ENCODE measurements at regions not wholly inside any gene's neighbourhood (a gene's known extent, or its start where the extent isn't known, plus 50 kb on each side); places are given as distances from the start of the nearest gene placed in this dataset.

GRCh38 chr3:128561504-128561903 is 68.5 kb upstream of the GATA2 start:
- no peak overlapping the region for H3K4me3 Mint-ChIP-seq
- peaks cover 23% of the 10 kb centered on the region for H3K4me1 Mint-ChIP-seq
- TF ChIP-seq CTCF (IDR thresholded peaks at IDR 0.05), result no peak
- H3K36me3 Mint-ChIP-seq (ENCODE audit: low read depth), result no peaks in the 10 kb centered on the region
- no peak for DNase-seq
- no peak overlapping the region for H3K27ac Mint-ChIP-seq
- peaks cover 3% of the 10 kb centered on the region for H3K9me3 Mint-ChIP-seq
- H3K27me3 Mint-ChIP-seq (ENCODE audit: low read depth, poor library complexity), result peaks cover 56% of the 10 kb centered on the region

DNA sequence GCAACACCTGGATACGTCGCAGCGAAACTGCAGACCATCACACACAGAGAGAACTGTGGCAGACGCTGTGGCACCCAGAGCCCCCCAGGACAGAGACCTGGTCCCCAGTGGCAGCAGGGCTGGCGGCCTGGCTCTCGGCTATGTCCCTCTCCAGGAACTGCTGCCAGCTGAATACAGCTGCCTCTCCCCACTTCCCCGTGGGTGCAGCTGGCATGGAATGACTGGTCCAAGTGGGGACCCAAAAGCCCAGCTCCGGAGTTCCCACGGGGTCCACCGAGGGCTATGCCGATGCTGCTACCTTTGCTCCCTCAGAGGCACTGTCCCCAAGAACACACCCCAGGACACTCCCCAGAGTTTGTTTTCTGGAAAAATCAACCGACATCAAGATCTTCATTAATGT is 67.8 kb upstream of the GATA2 start:
- Mint-ChIP-seq H3K27ac (no peak overlapping the region), H3K27me3 (ENCODE audit: low read depth, poor library complexity) (peaks cover 58% of the 10 kb centered on the region), H3K4me1 (peaks cover 25% of the 10 kb centered on the region), H3K9me3 (peaks cover 3% of the 10 kb centered on the region), H3K36me3 (ENCODE audit: low read depth) (no peaks in the 10 kb centered on the region), H3K4me3 (no peak overlapping the region)
- DNase-seq, result no peak
- TF ChIP-seq CTCF (IDR thresholded peaks at IDR 0.05), result no peak

- TF ChIP-seq CTCF (IDR thresholded peaks at IDR 0.05), result no peak
- peaks cover 59% of the 10 kb centered on the region for H3K27me3 Mint-ChIP-seq (ENCODE audit: low read depth, poor library complexity)
- H3K36me3 Mint-ChIP-seq (ENCODE audit: low read depth), result no peaks in the 10 kb centered on the region
- peaks cover 3% of the 10 kb centered on the region for H3K9me3 Mint-ChIP-seq
- H3K4me1 Mint-ChIP-seq, result peaks cover 28% of the 10 kb centered on the region
- H3K4me3 Mint-ChIP-seq, result no peak overlapping the region
- no peak for DNase-seq
- H3K27ac Mint-ChIP-seq, result no peak overlapping the region
Observed at GRCh38 chr3:128559486-128560225, 66.7 kb upstream of the GATA2 start.

DNA sequence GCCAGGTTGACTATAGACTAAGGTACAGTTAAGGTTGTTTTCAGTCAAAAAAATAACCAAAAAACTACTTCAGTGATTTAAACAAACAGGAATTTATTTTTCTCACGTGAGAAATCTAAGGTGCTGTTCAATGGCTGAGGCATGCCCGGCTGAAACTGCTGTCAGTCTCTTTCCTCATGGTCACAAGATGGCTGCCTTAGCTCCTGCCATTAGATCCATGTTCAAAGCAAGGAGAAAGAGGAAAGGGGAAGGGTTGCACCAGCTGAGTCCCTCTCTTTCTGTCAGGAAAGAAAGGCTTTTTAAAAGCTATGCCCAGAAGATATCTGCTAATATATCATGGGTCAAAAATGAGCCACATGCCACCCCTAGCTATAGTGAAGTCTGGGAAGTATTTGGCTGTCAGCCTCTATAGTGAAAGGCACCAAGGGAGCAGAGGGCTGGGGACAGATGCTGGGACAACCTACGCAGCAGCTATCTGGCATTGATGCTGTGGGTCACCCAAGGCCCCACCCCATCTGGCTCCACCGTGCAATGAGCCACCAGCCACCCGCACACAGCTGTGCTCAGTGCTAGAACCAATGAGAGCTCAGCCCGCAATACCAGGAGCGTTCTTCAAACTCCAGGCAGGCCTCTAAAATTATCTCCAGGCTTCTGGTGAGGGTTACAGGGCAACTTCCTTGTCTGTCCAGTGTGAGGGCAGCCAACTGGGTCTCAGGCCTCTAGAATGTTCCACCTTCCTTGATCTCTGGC is 64.7 kb upstream of the GATA2 start:
- H3K27ac Mint-ChIP-seq, result no peak overlapping the region
- peaks cover 3% of the 10 kb centered on the region for H3K9me3 Mint-ChIP-seq
- no peaks in the 10 kb centered on the region for H3K36me3 Mint-ChIP-seq (ENCODE audit: low read depth)
- H3K4me1 Mint-ChIP-seq, result peaks cover 22% of the 10 kb centered on the region
- peaks cover 75% of the 10 kb centered on the region for H3K27me3 Mint-ChIP-seq (ENCODE audit: low read depth, poor library complexity)
- no peak for DNase-seq
- H3K4me3 Mint-ChIP-seq, result no peak overlapping the region
- TF ChIP-seq CTCF (IDR thresholded peaks at IDR 0.05), result no peak

DNA sequence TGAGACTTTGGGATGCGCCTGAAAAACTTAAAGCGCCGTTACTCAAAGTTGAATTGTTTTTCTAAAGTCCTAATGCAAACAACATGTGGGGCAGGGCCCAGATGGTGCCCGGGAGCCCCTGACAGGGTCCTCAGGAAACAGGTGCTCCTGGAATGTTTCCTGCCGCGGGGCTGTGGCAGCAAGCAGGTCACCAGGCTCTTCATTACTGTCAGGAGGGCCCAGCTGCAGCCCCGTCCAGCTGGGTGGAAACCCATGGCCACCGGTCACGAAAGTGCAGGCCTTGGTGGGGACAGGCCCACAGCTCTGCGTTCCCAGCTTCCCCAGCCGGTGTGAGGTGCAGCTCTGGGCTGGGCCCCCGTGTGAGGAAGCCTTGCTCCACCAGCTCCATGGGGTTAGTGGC is 63.9 kb upstream of the GATA2 start:
- Mint-ChIP-seq H3K9me3 (peaks cover 3% of the 10 kb centered on the region), H3K4me1 (peaks cover 15% of the 10 kb centered on the region), H3K36me3 (ENCODE audit: low read depth) (no peaks in the 10 kb centered on the region), H3K27me3 (ENCODE audit: low read depth, poor library complexity) (peaks cover 79% of the 10 kb centered on the region), H3K27ac (no peak overlapping the region), H3K4me3 (no peak overlapping the region)
- DNase-seq, result no peak
- TF ChIP-seq CTCF (IDR thresholded peaks at IDR 0.05), result no peak
